Astrocyte (in vitro differentiated cells and primary cell): ENCODE measurements at regions not wholly inside any gene's neighbourhood (a gene's known extent, or its start where the extent isn't known, plus 50 kb on each side); places are given as distances from the start of the nearest gene placed in this dataset.

Experiments used
- DNase-seq: peaks from one replicate; pipeline ENCODE4 v3.0.0-alpha.2; 2010; ENCODE audit warnings: low read depth
- FAIRE-seq: peaks from 2 replicates; lab custom pipeline; 2011; peaks lifted over from hg19 to GRCh38; lab: Jason Lieb, UNC
- H2AFZ ChIP-seq: 2 replicates; pipeline ENCODE4 v1.6.0; 2012; ENCODE audit warnings: low read depth, low read length, inconsistent platforms
- H3K27ac ChIP-seq: 2 replicates; pipeline ENCODE4 v1.5.1; 2011; ENCODE audit warnings: low read depth, low read length, inconsistent platforms
- H3K27me3 ChIP-seq: 2 replicates; pipeline ENCODE4 v1.6.0; 2011; ENCODE audit warnings: low read length, inconsistent platforms; ENCODE audit not compliant: insufficient read depth
- H3K36me3 ChIP-seq: 2 replicates; pipeline ENCODE4 v1.5.1; 2011; ENCODE audit warnings: low read length, inconsistent platforms; ENCODE audit not compliant: insufficient read depth
- H3K4me1 ChIP-seq: 2 replicates; pipeline ENCODE4 v1.5.1; 2011; ENCODE audit warnings: low read length, inconsistent platforms; ENCODE audit not compliant: insufficient read depth
- H3K4me2 ChIP-seq: 2 replicates; pipeline ENCODE4 v1.6.0; 2012; ENCODE audit warnings: low read length, inconsistent platforms
- H3K4me3 ChIP-seq: 2 replicates; pipeline ENCODE4 v1.5.1; 2011; ENCODE audit warnings: low read depth, mild to moderate bottlenecking, low read length, inconsistent platforms; ENCODE audit not compliant: insufficient read depth
- H3K79me2 ChIP-seq: 2 replicates; pipeline ENCODE4 v1.6.0; 2012; ENCODE audit warnings: mild to moderate bottlenecking, low read length, inconsistent platforms; ENCODE audit not compliant: insufficient read depth
- H3K9ac ChIP-seq: 2 replicates; pipeline ENCODE4 v1.6.0; 2012; ENCODE audit warnings: mild to moderate bottlenecking, low read length, inconsistent platforms
- H3K9me3 ChIP-seq: 2 replicates; pipeline ENCODE4 v1.5.1; 2012; ENCODE audit warnings: low read depth, mild to moderate bottlenecking, low read length, inconsistent platforms; ENCODE audit not compliant: insufficient read depth
- H4K20me1 ChIP-seq: 2 replicates; pipeline ENCODE4 v1.6.0; 2012; ENCODE audit warnings: low read length, inconsistent platforms; ENCODE audit not compliant: insufficient read depth
- H3K27ac Mint-ChIP-seq: one replicate; pipeline ENCODE4 v1.8.0; 2021; ENCODE audit warnings: mild to moderate bottlenecking, mixed read lengths; ENCODE audit not compliant: unreplicated experiment
- H3K27me3 Mint-ChIP-seq: one replicate; pipeline ENCODE4 v1.8.0; 2021; ENCODE audit warnings: low read depth, mixed read lengths; ENCODE audit not compliant: unreplicated experiment
- H3K36me3 Mint-ChIP-seq: one replicate; pipeline ENCODE4 v1.8.0; 2021; ENCODE audit warnings: low read depth, mixed read lengths; ENCODE audit not compliant: unreplicated experiment
- H3K4me1 Mint-ChIP-seq: one replicate; pipeline ENCODE4 v1.8.0; 2021; ENCODE audit warnings: low read depth, mixed read lengths; ENCODE audit not compliant: unreplicated experiment
- H3K4me3 Mint-ChIP-seq: one replicate; pipeline ENCODE4 v1.8.0; 2021; ENCODE audit warnings: mild to moderate bottlenecking, moderate library complexity, mixed read lengths; ENCODE audit not compliant: unreplicated experiment
- H3K9me3 Mint-ChIP-seq: one replicate; pipeline ENCODE4 v1.8.0; 2021; ENCODE audit warnings: mild to moderate bottlenecking, mixed read lengths; ENCODE audit not compliant: unreplicated experiment
- CTCF ChIP-seq: IDR thresholded peaks from 2 replicates; pipeline ENCODE4 v1.5.1; 2011; ENCODE audit warnings: low read depth, mild to moderate bottlenecking, inconsistent platforms, low read length, moderate library complexity; ENCODE audit not compliant: insufficient read depth
- EZH2 ChIP-seq: IDR thresholded peaks from 2 replicates; pipeline ENCODE4 v1.6.1; 2012; ENCODE audit warnings: mild to moderate bottlenecking, low read length, inconsistent platforms; ENCODE audit not compliant: insufficient read depth

DNA sequence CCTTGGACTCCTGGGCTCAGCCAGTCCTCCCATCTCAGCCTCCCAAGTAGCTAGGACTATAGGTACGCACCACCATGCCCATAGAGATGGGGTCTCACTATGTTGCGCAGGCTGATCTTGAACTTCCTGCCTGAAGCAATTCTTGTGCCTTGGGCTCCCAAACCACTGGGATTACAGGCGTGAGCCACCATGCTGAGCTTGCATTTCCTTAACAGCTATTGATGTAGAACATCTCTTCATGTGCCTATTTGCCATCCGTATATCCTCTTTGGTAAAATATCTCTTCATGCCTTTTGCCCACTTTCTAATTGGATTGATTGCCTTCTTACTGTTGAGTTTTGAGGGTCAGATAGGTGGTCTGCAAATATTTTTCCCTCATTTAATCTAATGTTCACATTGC, 208.9 kb upstream of the TLE3 start:
- Histone ChIP-seq H3K9ac (no peak overlapping the region), H3K27ac (no peak overlapping the region), H3K36me3 (no peaks in the 10 kb centered on the region), H3K4me3 (no peak overlapping the region), H3K79me2 (no peaks in the 10 kb centered on the region), H3K4me2 (no peak overlapping the region), H3K27me3 (peaks cover 14% of the 10 kb centered on the region), H3K9me3 (no peaks in the 10 kb centered on the region), H3K4me1 (no peaks in the 10 kb centered on the region), H4K20me1 (no peaks in the 10 kb centered on the region), H2AFZ (no peak overlapping the region)
- Mint-ChIP-seq H3K36me3 (no peaks in the 10 kb centered on the region), H3K4me3 (no peak overlapping the region), H3K4me1 (no peaks in the 10 kb centered on the region), H3K27me3 (peaks cover 36% of the 10 kb centered on the region), H3K9me3 (peaks cover 1% of the 10 kb centered on the region), H3K27ac (no peak overlapping the region)
- TF ChIP-seq CTCF (no peak), EZH2 (no peak)
- FAIRE-seq (no peak), DNase-seq (no peak)

- Histone ChIP-seq H3K9me3 (no peaks in the 10 kb centered on the region), H3K79me2 (no peaks in the 10 kb centered on the region), H2AFZ (no peak overlapping the region), H4K20me1 (no peaks in the 10 kb centered on the region), H3K27me3 (peaks cover 9% of the 10 kb centered on the region), H3K4me2 (no peak overlapping the region), H3K9ac (no peak overlapping the region), H3K36me3 (no peaks in the 10 kb centered on the region), H3K4me1 (no peaks in the 10 kb centered on the region), H3K27ac (no peak overlapping the region), H3K4me3 (no peak overlapping the region)
- H3K27ac Mint-ChIP-seq, result no peak overlapping the region
- H3K4me1 Mint-ChIP-seq, result no peaks in the 10 kb centered on the region
- no peak for FAIRE-seq
- no peak for DNase-seq
- H3K9me3 Mint-ChIP-seq, result peaks cover 1% of the 10 kb centered on the region
- H3K27me3 Mint-ChIP-seq, result peaks cover 34% of the 10 kb centered on the region
- H3K4me3 Mint-ChIP-seq, result no peak overlapping the region
- no peaks in the 10 kb centered on the region for H3K36me3 Mint-ChIP-seq
- TF ChIP-seq EZH2, result no peak
- TF ChIP-seq CTCF, result no peak
Observed at GRCh38 chr15:70306081-70306480, 208.4 kb upstream of the TLE3 start.

DNA sequence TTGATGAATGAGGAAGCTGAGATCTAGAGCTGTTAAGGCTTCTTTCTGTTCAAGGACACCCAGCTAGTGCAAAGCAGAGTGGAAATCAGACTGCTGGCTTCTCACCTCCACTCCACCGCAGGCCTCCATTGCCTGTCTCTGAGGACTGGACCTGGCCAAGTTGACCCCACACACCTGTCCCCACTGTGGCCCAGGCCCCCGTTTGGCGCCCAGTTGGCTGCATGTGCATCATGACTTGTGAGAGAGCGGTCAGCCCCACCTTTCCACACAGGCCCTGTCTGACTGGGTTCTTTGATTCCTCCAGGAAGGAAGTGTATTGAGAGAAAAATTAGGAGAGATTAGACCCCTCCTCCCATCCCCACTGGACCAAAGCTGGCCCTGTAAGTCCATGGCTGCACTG, 206.3 kb upstream of the TLE3 start:
- H3K27ac ChIP-seq, result no peak overlapping the region
- DNase-seq, result no peak
- no peak for FAIRE-seq
- no peaks in the 10 kb centered on the region for H3K9me3 ChIP-seq
- Mint-ChIP-seq H3K36me3 (no peaks in the 10 kb centered on the region), H3K4me1 (no peaks in the 10 kb centered on the region), H3K27me3 (peaks cover 28% of the 10 kb centered on the region), H3K27ac (no peak overlapping the region), H3K4me3 (no peak overlapping the region), H3K9me3 (no peaks in the 10 kb centered on the region)
- no peaks in the 10 kb centered on the region for H3K36me3 ChIP-seq
- H2AFZ ChIP-seq, result no peak overlapping the region
- H3K4me2 ChIP-seq, result no peak overlapping the region
- no peaks in the 10 kb centered on the region for H3K79me2 ChIP-seq
- no peaks in the 10 kb centered on the region for H3K27me3 ChIP-seq
- no peaks in the 10 kb centered on the region for H3K4me1 ChIP-seq
- no peak overlapping the region for H3K4me3 ChIP-seq
- TF ChIP-seq CTCF, result no peak
- no peak for TF ChIP-seq EZH2
- no peak overlapping the region for H3K9ac ChIP-seq
- no peaks in the 10 kb centered on the region for H4K20me1 ChIP-seq
